ENCODE measurements at regions not wholly inside any gene's neighbourhood (a gene's known extent, or its start where the extent isn't known, plus 50 kb on each side); places are given as distances from the start of the nearest gene placed in this dataset.

GRCh38 chr4:173591760-173592159, 61.7 kb upstream of the HAND2 start:
- TF ChIP-seq CTCF (IDR thresholded peaks at IDR 0.05) = no peak
- no peak for TF ChIP-seq POLR2A (IDR thresholded peaks at IDR 0.05)

All from body of pancreas (tissue), 4 donors.